ENCODE measurements at regions not wholly inside any gene's neighbourhood (a gene's known extent, or its start where the extent isn't known, plus 50 kb on each side); places are given as distances from the start of the nearest gene placed in this dataset.

DNA sequence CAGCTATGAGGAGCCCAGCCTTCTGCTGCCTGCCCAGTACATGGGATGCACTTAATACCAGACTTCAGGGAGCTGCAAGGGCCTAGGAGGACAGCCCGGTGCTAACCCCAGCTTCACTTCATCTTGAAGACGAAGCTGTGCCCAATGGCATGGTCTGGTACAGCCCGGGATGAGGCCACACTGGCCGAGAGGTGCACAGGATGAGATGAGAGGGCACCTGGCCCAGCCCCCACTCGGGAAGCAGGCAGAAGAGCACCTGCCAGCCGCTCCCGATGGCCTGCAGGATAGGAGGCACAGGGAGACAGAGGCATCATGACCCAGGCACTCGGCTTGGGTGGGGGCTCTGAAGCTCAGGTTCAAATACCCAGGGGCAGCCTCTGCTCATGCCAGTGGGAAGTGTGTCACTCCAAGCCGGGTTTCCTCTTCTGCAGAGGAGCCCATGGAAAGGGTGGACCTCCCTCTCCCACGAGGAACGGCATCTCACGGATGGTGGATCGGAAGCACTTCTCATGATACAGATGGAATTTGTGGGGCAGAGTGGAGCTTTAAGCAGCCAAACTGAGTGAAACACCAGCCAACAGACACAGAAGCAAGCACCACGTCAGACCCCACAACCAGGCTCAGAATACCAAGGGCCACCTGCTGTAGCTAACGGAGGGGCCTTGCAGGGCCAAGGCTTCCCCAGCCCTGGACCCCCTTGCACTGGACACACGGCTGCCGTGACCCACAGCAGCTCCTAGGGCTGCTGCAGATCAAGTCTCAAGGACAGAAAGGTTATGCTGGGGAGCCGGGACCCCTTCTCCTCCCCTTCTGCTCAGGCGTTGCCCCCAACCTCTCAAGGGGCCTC lies 875.2 kb downstream of the BRD1 start (continued):
- TF ChIP-seq, protein P1, sequence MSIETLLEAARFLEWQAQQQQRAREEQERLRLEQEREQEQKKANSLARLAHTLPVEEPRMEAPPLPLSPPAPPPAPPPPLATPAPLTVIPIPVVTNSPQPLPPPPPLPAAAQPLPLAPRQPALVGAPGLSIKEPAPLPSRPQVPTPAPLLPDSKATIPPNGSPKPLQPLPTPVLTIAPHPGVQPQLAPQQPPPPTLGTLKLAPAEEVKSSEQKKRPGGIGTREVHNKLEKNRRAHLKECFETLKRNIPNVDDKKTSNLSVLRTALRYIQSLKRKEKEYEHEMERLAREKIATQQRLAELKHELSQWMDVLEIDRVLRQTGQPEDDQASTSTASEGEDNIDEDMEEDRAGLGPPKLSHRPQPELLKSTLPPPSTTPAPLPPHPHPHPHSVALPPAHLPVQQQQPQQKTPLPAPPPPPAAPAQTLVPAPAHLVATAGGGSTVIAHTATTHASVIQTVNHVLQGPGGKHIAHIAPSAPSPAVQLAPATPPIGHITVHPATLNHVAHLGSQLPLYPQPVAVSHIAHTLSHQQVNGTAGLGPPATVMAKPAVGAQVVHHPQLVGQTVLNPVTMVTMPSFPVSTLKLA (IDR thresholded peaks at IDR 0.05): no peak
- TF ChIP-seq PITX1 (CRISPR knock-in tag; IDR thresholded peaks at IDR 0.05): no peak
- no peak for TF ChIP-seq ZNF577 (CRISPR knock-in tag; IDR thresholded peaks at IDR 0.05; ENCODE audit: borderline replicate concordance, low read depth)
- no peak for TF ChIP-seq EHMT2 (IDR thresholded peaks at IDR 0.05; ENCODE audit: borderline replicate concordance, low read depth, low read length)

DNA sequence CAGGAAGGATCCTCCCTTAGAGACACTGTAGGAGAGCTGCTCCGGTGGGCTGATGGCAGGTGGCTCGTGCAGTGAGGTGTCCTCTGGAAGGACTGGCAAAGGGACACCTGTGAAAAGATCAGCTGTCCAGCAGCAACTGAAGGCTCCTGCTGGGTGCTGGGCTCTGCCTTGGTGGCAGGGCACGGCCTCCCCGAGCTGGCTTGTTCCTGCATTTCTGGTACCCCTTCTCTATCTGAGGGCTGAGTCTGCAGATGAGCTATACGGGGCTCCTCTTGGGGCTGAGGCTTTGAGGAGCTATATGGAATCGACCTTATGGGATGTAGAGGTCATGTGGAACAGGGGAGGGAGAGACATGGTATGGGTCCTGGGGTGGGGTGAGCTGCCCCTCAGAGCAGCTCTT lies 875.8 kb downstream of the BRD1 start:
- no peak overlapping the region for H3K27ac ChIP-seq (ENCODE audit: extremely low read length, insufficient read depth, low read length)
- no peak overlapping the region for H3K9ac ChIP-seq (ENCODE audit: insufficient read depth, low read depth, low read length)
- TF ChIP-seq SSRP1 (CRISPR knock-in tag; IDR thresholded peaks at IDR 0.05): no peak
- no peak for TF ChIP-seq ZSCAN20 (CRISPR knock-in tag; IDR thresholded peaks at IDR 0.05; ENCODE audit: borderline replicate concordance)
- no peak for TF ChIP-seq SMC3 (IDR thresholded peaks at IDR 0.05; ENCODE audit: low read length)
- no peak for TF ChIP-seq ATF7-NPFF (CRISPR knock-in tag; IDR thresholded peaks at IDR 0.05; ENCODE audit: low read depth)
- TF ChIP-seq, protein P2, sequence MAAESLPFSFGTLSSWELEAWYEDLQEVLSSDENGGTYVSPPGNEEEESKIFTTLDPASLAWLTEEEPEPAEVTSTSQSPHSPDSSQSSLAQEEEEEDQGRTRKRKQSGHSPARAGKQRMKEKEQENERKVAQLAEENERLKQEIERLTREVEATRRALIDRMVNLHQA (CRISPR knock-in tag; IDR thresholded peaks at IDR 0.05): no peak
- no peak for TF ChIP-seq YEATS4 (CRISPR knock-in tag; IDR thresholded peaks at IDR 0.05; ENCODE audit: borderline replicate concordance)
- no peak for TF ChIP-seq ZMYM2 (CRISPR knock-in tag; IDR thresholded peaks at IDR 0.05)
- TF ChIP-seq ZNF431 (CRISPR knock-in tag; IDR thresholded peaks at IDR 0.05; ENCODE audit: borderline replicate concordance, low read depth): no peak
- TF ChIP-seq MTA3 (CRISPR knock-in tag; IDR thresholded peaks at IDR 0.05): no peak
- TF ChIP-seq, protein P3, sequence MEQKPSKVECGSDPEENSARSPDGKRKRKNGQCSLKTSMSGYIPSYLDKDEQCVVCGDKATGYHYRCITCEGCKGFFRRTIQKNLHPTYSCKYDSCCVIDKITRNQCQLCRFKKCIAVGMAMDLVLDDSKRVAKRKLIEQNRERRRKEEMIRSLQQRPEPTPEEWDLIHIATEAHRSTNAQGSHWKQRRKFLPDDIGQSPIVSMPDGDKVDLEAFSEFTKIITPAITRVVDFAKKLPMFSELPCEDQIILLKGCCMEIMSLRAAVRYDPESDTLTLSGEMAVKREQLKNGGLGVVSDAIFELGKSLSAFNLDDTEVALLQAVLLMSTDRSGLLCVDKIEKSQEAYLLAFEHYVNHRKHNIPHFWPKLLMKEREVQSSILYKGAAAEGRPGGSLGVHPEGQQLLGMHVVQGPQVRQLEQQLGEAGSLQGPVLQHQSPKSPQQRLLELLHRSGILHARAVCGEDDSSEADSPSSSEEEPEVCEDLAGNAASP (CRISPR knock-in tag; IDR thresholded peaks at IDR 0.05; ENCODE audit: borderline replicate concordance): no peak
- TF ChIP-seq ZNF562 (CRISPR knock-in tag; IDR thresholded peaks at IDR 0.05; ENCODE audit: borderline replicate concordance): no peak
- no peak for TF ChIP-seq NCOA1 (CRISPR knock-in tag; IDR thresholded peaks at IDR 0.05)
- no peak for TF ChIP-seq HHEX (CRISPR knock-in tag; IDR thresholded peaks at IDR 0.05)
- no peak for TF ChIP-seq ATRX (CRISPR knock-in tag; IDR thresholded peaks at IDR 0.05; ENCODE audit: borderline replicate concordance)
- CTCF ChIA-PET (ENCODE audit: low intra/inter-chr PET ratio, low total read pairs): no interaction called here
- no peak overlapping the region for H3K4me2 ChIP-seq (ENCODE audit: low read depth, low read length)
- no peaks in the 10 kb centered on the region for H3K36me3 ChIP-seq (replicated peaks in 1 of 2; ENCODE audit: control insufficient read depth in 1 of 2, insufficient read depth in 2 of 2, low read length in 2 of 2)
- POLR2A ChIA-PET: no interaction called here
- 20% methylated on average over 3 of the region's 6 CpGs for WGBS (ENCODE audit: low lambda C conversion rate)
- DNase-seq (ENCODE audit: low spot score) (no peak), ATAC-seq (no peak), FAIRE-seq (no peak)
- H3K79me2 ChIP-seq (ENCODE audit: insufficient read depth, low read length): no peaks in the 10 kb centered on the region
- H4K20me1 ChIP-seq (ENCODE audit: insufficient read depth, low read length): no peaks in the 10 kb centered on the region
- in situ Hi-C loops (cut with HindIII; ENCODE audit: extremely low pct_ligation_motif_present, low pct_unique_long_range_greater_than_20kb): no loop called here
- no TSS peak for BruUV-seq (replicated peaks)
- intact Hi-C loops (cut with micrococcal nuclease; ENCODE audit: unreplicated experiment): no loop called here
- peaks cover 1% of the 10 kb centered on the region; the same call in 1 of the 2 replicates for H3K4me1 ChIP-seq (ENCODE audit: insufficient read depth, low read length)
- no peak overlapping the region for H2AFZ ChIP-seq (ENCODE audit: low read length)
- no peaks in the 10 kb centered on the region for H3K9me3 ChIP-seq (ENCODE audit: low read length)
- peaks cover 0 to 7% of the 10 kb centered on the region in 2 experiments; a peak in 2 of 5 replicates for H3K27me3 ChIP-seq (ENCODE audit: control insufficient read depth in 1 of 2, insufficient read depth in 2 of 2, low read length in 2 of 2)
- H3K4me3 ChIP-seq (replicated peaks in 1 of 3; ENCODE audit: insufficient read depth in 1 of 3, low read depth in 2 of 3, low read length in 3 of 3): no peak overlapping the region

All from HepG2 (cell line).